ENCODE measurements at regions not wholly inside any gene's neighbourhood (a gene's known extent, or its start where the extent isn't known, plus 50 kb on each side); places are given as distances from the start of the nearest gene placed in this dataset.

GRCh38 chr2:13462464-13462863 is 745.7 kb downstream of the TRIB2 start:
- in situ Hi-C loops (cut with HindIII; ENCODE audit: extremely low pct_ligation_motif_present, low pct_unique_long_range_greater_than_20kb), result no loop called here
- CTCF ChIA-PET (ENCODE audit: low intra/inter-chr PET ratio, low total read pairs), result no interaction called here
- no peaks in the 10 kb centered on the region for H3K36me3 ChIP-seq (replicated peaks in 1 of 2; ENCODE audit: control insufficient read depth in 1 of 2, insufficient read depth in 2 of 2, low read length in 2 of 2)

GRCh38 chr2:13466076-13466475 is 749.3 kb downstream of the TRIB2 start:
- WGBS (ENCODE audit: low lambda C conversion rate), result 22% methylated on average over 2 of the region's 2 CpGs
- Histone ChIP-seq H3K4me3 (replicated peaks in 1 of 3; ENCODE audit: insufficient read depth in 1 of 3, low read depth in 2 of 3, low read length in 3 of 3) (no peak overlapping the region), H2AFZ (ENCODE audit: low read length) (no peak overlapping the region), H3K4me1 (ENCODE audit: insufficient read depth, low read length) (no peaks in the 10 kb centered on the region), H3K27me3 (ENCODE audit: control insufficient read depth in 1 of 2, insufficient read depth in 2 of 2, low read length in 2 of 2) (no peaks in the 10 kb centered on the region), H3K27ac (ENCODE audit: extremely low read length, insufficient read depth, low read length) (no peak overlapping the region), H3K79me2 (ENCODE audit: insufficient read depth, low read length) (no peaks in the 10 kb centered on the region), H3K36me3 (replicated peaks in 1 of 2; ENCODE audit: control insufficient read depth in 1 of 2, insufficient read depth in 2 of 2, low read length in 2 of 2) (no peaks in the 10 kb centered on the region), H3K9ac (ENCODE audit: insufficient read depth, low read depth, low read length) (no peak overlapping the region), H4K20me1 (ENCODE audit: insufficient read depth, low read length) (no peaks in the 10 kb centered on the region), H3K9me3 (ENCODE audit: low read length) (peaks cover 58% of the 10 kb centered on the region), H3K4me2 (ENCODE audit: low read depth, low read length) (no peak overlapping the region)
- in situ Hi-C loops (cut with HindIII; ENCODE audit: extremely low pct_ligation_motif_present, low pct_unique_long_range_greater_than_20kb), result no loop called here
- intact Hi-C loops (cut with micrococcal nuclease; ENCODE audit: unreplicated experiment), result no loop called here
- CTCF ChIA-PET (ENCODE audit: low intra/inter-chr PET ratio, low total read pairs), result no interaction called here
- DNase-seq (ENCODE audit: low spot score) (no peak), ATAC-seq (no peak), FAIRE-seq (no peak)
- BruUV-seq (replicated peaks), result no TSS peak
- POLR2A ChIA-PET, result no interaction called here
- no peak for TF ChIP-seq BCLAF1 (IDR thresholded peaks at IDR 0.05)
- TF ChIP-seq DRAP1 (CRISPR knock-in tag; IDR thresholded peaks at IDR 0.05), result no peak
- TF ChIP-seq RORA (CRISPR knock-in tag; IDR thresholded peaks at IDR 0.05), result no peak
- TF ChIP-seq NCOA1 (CRISPR knock-in tag; IDR thresholded peaks at IDR 0.05), result no peak
- no peak for TF ChIP-seq FIP1L1 (IDR thresholded peaks at IDR 0.05; ENCODE audit: borderline replicate concordance, insufficient read depth, low read depth, low read length)
- TF ChIP-seq ATF6 (CRISPR knock-in tag; conservative IDR thresholded peaks at IDR 0.05), result no peak
- TF ChIP-seq FOSL2 (CRISPR knock-in tag; IDR thresholded peaks at IDR 0.05), result no peak

More at GRCh38 chr2:13462464-13462863, 745.7 kb downstream of the TRIB2 start:
- no peak overlapping the region for H2AFZ ChIP-seq (ENCODE audit: low read length)
- no peak overlapping the region for H3K4me2 ChIP-seq (ENCODE audit: low read depth, low read length)
- no peak overlapping the region for H3K4me3 ChIP-seq (replicated peaks in 1 of 3; ENCODE audit: insufficient read depth in 1 of 3, low read depth in 2 of 3, low read length in 3 of 3)
- H3K27me3 ChIP-seq (ENCODE audit: control insufficient read depth in 1 of 2, insufficient read depth in 2 of 2, low read length in 2 of 2), result no peaks in the 10 kb centered on the region
- WGBS (ENCODE audit: low lambda C conversion rate), result 23% methylated on average over 1 of the region's 1 CpG
- H3K27ac ChIP-seq (ENCODE audit: extremely low read length, insufficient read depth, low read length), result no peak overlapping the region
- TF ChIP-seq HMG20A (CRISPR knock-in tag; IDR thresholded peaks at IDR 0.05; ENCODE audit: borderline replicate concordance) (no peak), GMEB1 (CRISPR knock-in tag; IDR thresholded peaks at IDR 0.05; ENCODE audit: borderline replicate concordance) (no peak), HOXA5 (CRISPR knock-in tag; IDR thresholded peaks at IDR 0.05) (no peak), ZNF781 (CRISPR knock-in tag; IDR thresholded peaks at IDR 0.05; ENCODE audit: borderline replicate concordance, not compliant biosample characterization) (no peak), ZBTB21 (CRISPR knock-in tag; IDR thresholded peaks at IDR 0.05) (no peak), ZNF256 (CRISPR knock-in tag; conservative IDR thresholded peaks at IDR 0.05) (no peak), ZNF879 (CRISPR knock-in tag; IDR thresholded peaks at IDR 0.05) (no peak)
- peaks cover 61% of the 10 kb centered on the region for H3K9me3 ChIP-seq (ENCODE audit: low read length)
- no peaks in the 10 kb centered on the region for H3K79me2 ChIP-seq (ENCODE audit: insufficient read depth, low read length)
- no peaks in the 10 kb centered on the region for H4K20me1 ChIP-seq (ENCODE audit: insufficient read depth, low read length)
- ATAC-seq (no peak), FAIRE-seq (no peak), DNase-seq (ENCODE audit: low spot score) (no peak)
- intact Hi-C loops (cut with micrococcal nuclease; ENCODE audit: unreplicated experiment), result no loop called here
- H3K4me1 ChIP-seq (ENCODE audit: insufficient read depth, low read length), result no peaks in the 10 kb centered on the region
- POLR2A ChIA-PET, result no interaction called here
- no peak overlapping the region for H3K9ac ChIP-seq (ENCODE audit: insufficient read depth, low read depth, low read length)
- BruUV-seq (replicated peaks), result no TSS peak

Data from HepG2 (cell line).